Astrocyte (in vitro differentiated cells and primary cell): ENCODE measurements at regions not wholly inside any gene's neighbourhood (a gene's known extent, or its start where the extent isn't known, plus 50 kb on each side); places are given as distances from the start of the nearest gene placed in this dataset.

Experiments used
- DNase-seq: peaks from one replicate; pipeline ENCODE4 v3.0.0-alpha.2; 2010; ENCODE audit warnings: low read depth
- FAIRE-seq: peaks from 2 replicates; lab custom pipeline; 2011; peaks lifted over from hg19 to GRCh38; lab: Jason Lieb, UNC
- H2AFZ ChIP-seq: 2 replicates; pipeline ENCODE4 v1.6.0; 2012; ENCODE audit warnings: low read depth, low read length, inconsistent platforms
- H3K27ac ChIP-seq: 2 replicates; pipeline ENCODE4 v1.5.1; 2011; ENCODE audit warnings: low read depth, low read length, inconsistent platforms
- H3K27me3 ChIP-seq: 2 replicates; pipeline ENCODE4 v1.6.0; 2011; ENCODE audit warnings: low read length, inconsistent platforms; ENCODE audit not compliant: insufficient read depth
- H3K36me3 ChIP-seq: 2 replicates; pipeline ENCODE4 v1.5.1; 2011; ENCODE audit warnings: low read length, inconsistent platforms; ENCODE audit not compliant: insufficient read depth
- H3K4me1 ChIP-seq: 2 replicates; pipeline ENCODE4 v1.5.1; 2011; ENCODE audit warnings: low read length, inconsistent platforms; ENCODE audit not compliant: insufficient read depth
- H3K4me2 ChIP-seq: 2 replicates; pipeline ENCODE4 v1.6.0; 2012; ENCODE audit warnings: low read length, inconsistent platforms
- H3K4me3 ChIP-seq: 2 replicates; pipeline ENCODE4 v1.5.1; 2011; ENCODE audit warnings: low read depth, mild to moderate bottlenecking, low read length, inconsistent platforms; ENCODE audit not compliant: insufficient read depth
- H3K79me2 ChIP-seq: 2 replicates; pipeline ENCODE4 v1.6.0; 2012; ENCODE audit warnings: mild to moderate bottlenecking, low read length, inconsistent platforms; ENCODE audit not compliant: insufficient read depth
- H3K9ac ChIP-seq: 2 replicates; pipeline ENCODE4 v1.6.0; 2012; ENCODE audit warnings: mild to moderate bottlenecking, low read length, inconsistent platforms
- H3K9me3 ChIP-seq: 2 replicates; pipeline ENCODE4 v1.5.1; 2012; ENCODE audit warnings: low read depth, mild to moderate bottlenecking, low read length, inconsistent platforms; ENCODE audit not compliant: insufficient read depth
- H4K20me1 ChIP-seq: 2 replicates; pipeline ENCODE4 v1.6.0; 2012; ENCODE audit warnings: low read length, inconsistent platforms; ENCODE audit not compliant: insufficient read depth
- H3K27ac Mint-ChIP-seq: one replicate; pipeline ENCODE4 v1.8.0; 2021; ENCODE audit warnings: mild to moderate bottlenecking, mixed read lengths; ENCODE audit not compliant: unreplicated experiment
- H3K27me3 Mint-ChIP-seq: one replicate; pipeline ENCODE4 v1.8.0; 2021; ENCODE audit warnings: low read depth, mixed read lengths; ENCODE audit not compliant: unreplicated experiment
- H3K36me3 Mint-ChIP-seq: one replicate; pipeline ENCODE4 v1.8.0; 2021; ENCODE audit warnings: low read depth, mixed read lengths; ENCODE audit not compliant: unreplicated experiment
- H3K4me1 Mint-ChIP-seq: one replicate; pipeline ENCODE4 v1.8.0; 2021; ENCODE audit warnings: low read depth, mixed read lengths; ENCODE audit not compliant: unreplicated experiment
- H3K4me3 Mint-ChIP-seq: one replicate; pipeline ENCODE4 v1.8.0; 2021; ENCODE audit warnings: mild to moderate bottlenecking, moderate library complexity, mixed read lengths; ENCODE audit not compliant: unreplicated experiment
- H3K9me3 Mint-ChIP-seq: one replicate; pipeline ENCODE4 v1.8.0; 2021; ENCODE audit warnings: mild to moderate bottlenecking, mixed read lengths; ENCODE audit not compliant: unreplicated experiment
- CTCF ChIP-seq: IDR thresholded peaks from 2 replicates; pipeline ENCODE4 v1.5.1; 2011; ENCODE audit warnings: low read depth, mild to moderate bottlenecking, inconsistent platforms, low read length, moderate library complexity; ENCODE audit not compliant: insufficient read depth
- EZH2 ChIP-seq: IDR thresholded peaks from 2 replicates; pipeline ENCODE4 v1.6.1; 2012; ENCODE audit warnings: mild to moderate bottlenecking, low read length, inconsistent platforms; ENCODE audit not compliant: insufficient read depth

DNA sequence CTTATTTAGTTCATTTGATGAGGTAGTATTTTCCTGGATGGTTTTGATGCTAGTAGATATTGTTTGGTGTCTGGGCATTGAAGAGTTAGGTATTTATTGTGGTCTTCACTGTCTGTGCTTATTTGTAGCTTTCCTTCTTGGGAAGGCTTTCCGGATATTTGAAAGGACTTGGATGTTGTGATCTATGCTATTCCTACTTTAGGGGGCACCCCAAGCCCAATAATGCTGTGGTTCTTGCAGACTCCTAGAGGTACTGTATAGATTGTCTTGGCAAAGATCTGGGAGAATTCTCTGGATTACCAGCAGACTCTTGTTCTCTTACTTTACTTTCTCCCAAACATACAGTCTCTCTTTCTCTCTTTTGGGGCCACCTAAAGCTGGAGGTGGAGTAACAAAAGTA is 315.7 kb downstream of the MAT2B start:
- TF ChIP-seq CTCF (no peak), EZH2 (no peak)
- no peaks in the 10 kb centered on the region for H3K4me1 Mint-ChIP-seq
- Histone ChIP-seq H4K20me1 (no peaks in the 10 kb centered on the region), H3K79me2 (no peaks in the 10 kb centered on the region), H3K36me3 (no peaks in the 10 kb centered on the region), H3K4me3 (no peak overlapping the region), H3K27ac (no peak overlapping the region), H3K9me3 (no peaks in the 10 kb centered on the region), H3K4me2 (no peak overlapping the region), H3K9ac (no peak overlapping the region), H3K27me3 (no peaks in the 10 kb centered on the region), H3K4me1 (no peaks in the 10 kb centered on the region), H2AFZ (no peak overlapping the region)
- peaks cover 3% of the 10 kb centered on the region for H3K9me3 Mint-ChIP-seq
- FAIRE-seq: no peak
- H3K4me3 Mint-ChIP-seq: no peak overlapping the region
- no peaks in the 10 kb centered on the region for H3K27me3 Mint-ChIP-seq
- H3K36me3 Mint-ChIP-seq: no peaks in the 10 kb centered on the region
- no peak for DNase-seq
- H3K27ac Mint-ChIP-seq: no peak overlapping the region

DNA sequence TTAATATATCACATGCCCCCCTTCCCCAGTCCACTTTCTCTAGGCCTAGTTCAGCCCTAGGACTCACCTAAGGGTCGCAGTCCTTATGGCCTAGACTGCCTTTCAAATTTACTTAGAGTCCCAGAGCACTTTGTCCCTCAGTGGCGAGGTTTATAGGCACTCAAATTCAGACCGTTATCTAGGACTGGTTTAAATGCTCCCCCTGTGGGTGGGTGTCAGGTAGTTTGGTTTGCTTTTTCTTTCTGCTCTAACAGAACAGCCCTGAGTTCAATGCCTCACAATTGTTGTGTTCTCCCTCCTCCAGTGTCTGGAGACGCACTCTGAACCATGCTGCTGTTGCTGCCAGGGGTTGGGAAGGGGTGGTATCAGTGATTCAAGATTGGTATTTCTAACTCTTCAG is 317.1 kb downstream of the MAT2B start:
- TF ChIP-seq EZH2: no peak
- TF ChIP-seq CTCF: no peak
- Mint-ChIP-seq H3K9me3 (peaks cover 3% of the 10 kb centered on the region), H3K4me3 (no peak overlapping the region), H3K4me1 (no peaks in the 10 kb centered on the region), H3K36me3 (no peaks in the 10 kb centered on the region), H3K27ac (no peak overlapping the region), H3K27me3 (no peaks in the 10 kb centered on the region)
- Histone ChIP-seq H3K4me2 (no peak overlapping the region), H3K4me1 (no peaks in the 10 kb centered on the region), H3K36me3 (no peaks in the 10 kb centered on the region), H3K9ac (no peak overlapping the region), H3K4me3 (no peak overlapping the region), H3K27me3 (no peaks in the 10 kb centered on the region), H4K20me1 (no peaks in the 10 kb centered on the region), H2AFZ (no peak overlapping the region), H3K9me3 (no peaks in the 10 kb centered on the region), H3K79me2 (no peaks in the 10 kb centered on the region), H3K27ac (no peak overlapping the region)
- no peak for DNase-seq
- no peak for FAIRE-seq

- Mint-ChIP-seq H3K36me3 (no peaks in the 10 kb centered on the region), H3K27me3 (peaks cover 3% of the 10 kb centered on the region), H3K27ac (no peak overlapping the region), H3K9me3 (peaks cover 3% of the 10 kb centered on the region), H3K4me3 (no peak overlapping the region), H3K4me1 (no peaks in the 10 kb centered on the region)
- no peaks in the 10 kb centered on the region for H4K20me1 ChIP-seq
- no peak overlapping the region for H3K9ac ChIP-seq
- no peaks in the 10 kb centered on the region for H3K36me3 ChIP-seq
- H3K9me3 ChIP-seq: no peaks in the 10 kb centered on the region
- H3K79me2 ChIP-seq: no peaks in the 10 kb centered on the region
- H3K27me3 ChIP-seq: no peaks in the 10 kb centered on the region
- FAIRE-seq: no peak
- H3K4me1 ChIP-seq: no peaks in the 10 kb centered on the region
- H2AFZ ChIP-seq: no peak overlapping the region
- no peak overlapping the region for H3K4me3 ChIP-seq
- TF ChIP-seq CTCF (no peak), EZH2 (no peak)
- no peak overlapping the region for H3K4me2 ChIP-seq
- no peak for DNase-seq
- H3K27ac ChIP-seq: no peak overlapping the region
Measured at GRCh38 chr5:163825661-163826060, 320.2 kb downstream of the MAT2B start.
